Muscle of back (tissue), 3 donors: ENCODE measurements at regions not wholly inside any gene's neighbourhood (a gene's known extent, or its start where the extent isn't known, plus 50 kb on each side); places are given as distances from the start of the nearest gene placed in this dataset.
"Not testable (repeated sequence)": the region's sequence is repeated elsewhere in the genome, so short reads cannot be mapped to it uniquely, and the experiment has no call there.

ENCODE experiments used
- DNase-seq, 3 donors: peaks; one replicate each; pipeline versions ENCODE4 v3.0.0 to v3.0.0-alpha.2; 2013

DNA sequence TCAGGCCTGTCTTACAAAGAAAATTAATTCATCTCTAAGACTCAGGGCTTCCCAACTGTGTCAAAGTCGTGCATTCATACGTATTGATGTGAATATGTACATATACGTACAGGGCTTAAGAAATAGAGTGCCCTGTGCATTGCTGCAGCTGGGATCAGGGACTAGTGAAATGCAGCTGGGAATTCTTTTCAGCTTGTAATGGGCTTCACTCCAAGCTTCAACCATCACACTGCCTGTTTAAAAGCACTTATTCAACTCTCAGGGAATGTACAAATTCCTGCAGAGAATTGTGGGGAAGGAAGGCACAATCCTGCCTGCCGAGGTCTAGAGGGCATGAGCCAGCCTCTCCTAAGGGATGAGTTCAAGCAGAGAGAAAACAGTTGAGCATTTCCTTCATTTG lies 59.6 kb upstream of the MAN2A1 start:
- DNase-seq = peak in 2 of 3 donors; percentile 27 to 48

DNA sequence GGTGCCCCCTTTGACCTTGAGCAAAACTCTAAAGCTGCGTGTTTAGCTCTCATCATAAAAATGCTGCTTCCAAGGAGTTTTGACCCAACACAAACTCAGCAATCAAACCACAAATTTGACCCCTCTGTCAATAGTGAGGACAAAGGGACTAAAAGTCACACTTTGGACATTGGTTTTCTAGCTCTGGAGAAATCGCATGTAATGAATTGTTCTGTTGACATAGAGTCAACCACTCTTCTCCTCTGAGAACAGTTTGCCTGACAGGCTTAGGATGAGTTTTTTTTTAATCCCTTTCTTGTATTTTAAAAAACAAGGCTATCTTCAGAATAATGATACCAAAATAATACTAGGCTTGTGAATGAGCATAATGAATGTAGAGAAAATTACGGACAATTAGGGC lies 61.1 kb upstream of the MAN2A1 start:
- DNase-seq = no peak

DNA sequence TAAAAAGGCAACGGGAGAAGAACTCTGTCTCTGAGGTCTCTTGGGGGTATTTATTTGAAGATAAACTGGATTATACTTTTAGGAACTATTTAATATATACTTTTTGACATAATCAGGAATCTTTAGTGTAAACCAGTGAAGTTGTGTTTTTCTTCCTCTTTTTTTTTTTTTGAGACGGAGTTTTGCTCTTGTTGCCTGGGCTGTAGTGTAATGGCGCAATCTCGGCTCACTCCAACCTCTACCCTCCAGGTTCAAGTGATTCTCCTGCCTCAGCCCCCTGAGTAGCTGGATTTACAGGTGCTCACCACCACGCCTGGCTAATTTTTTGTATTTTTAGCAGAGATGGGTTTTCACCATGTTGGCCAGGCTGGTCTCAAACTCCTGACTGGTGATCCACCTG lies 68.5 kb upstream of the MAN2A1 start:
- DNase-seq = not testable (repeated sequence)

DNA sequence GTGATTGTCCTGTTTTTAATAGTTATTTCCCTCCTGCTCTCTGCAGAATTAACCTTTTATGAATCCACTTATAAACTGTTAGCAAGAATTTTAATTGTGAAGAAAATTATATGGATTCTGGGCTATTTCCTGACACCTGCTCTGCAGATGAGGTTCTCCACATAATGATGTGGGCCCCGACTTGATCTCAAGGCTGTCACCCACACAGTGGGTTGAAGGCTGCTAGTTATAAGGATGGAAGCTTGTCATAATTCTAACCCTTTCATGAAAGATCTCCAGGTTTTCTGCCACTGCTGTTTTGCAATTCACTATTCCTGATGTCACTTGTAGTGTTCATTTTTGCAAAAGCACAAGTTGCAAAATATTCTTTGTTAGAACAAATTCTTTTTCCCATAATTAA lies 69.1 kb upstream of the MAN2A1 start:
- no peak for DNase-seq

DNA sequence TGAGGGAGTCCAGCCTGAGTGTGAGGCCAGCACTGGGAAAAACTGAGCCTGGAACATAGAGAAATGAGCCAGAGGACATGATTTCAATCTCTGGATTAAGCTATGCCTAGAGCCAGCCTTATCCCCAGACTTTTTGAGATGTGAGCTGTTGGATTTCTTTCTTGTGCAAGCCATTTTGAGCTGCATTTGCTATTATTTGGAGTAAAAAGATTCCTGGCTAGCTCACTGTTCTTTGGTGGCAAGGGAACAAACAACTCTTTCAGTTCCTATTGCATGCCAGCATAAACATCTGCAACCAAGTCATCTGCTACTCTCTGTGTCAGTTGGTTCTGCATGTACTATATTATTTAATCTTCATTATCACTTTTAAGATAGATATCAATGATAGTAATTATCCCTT lies 70.1 kb upstream of the MAN2A1 start:
- DNase-seq = peak; percentile 33 to 75 (median 36)

DNA sequence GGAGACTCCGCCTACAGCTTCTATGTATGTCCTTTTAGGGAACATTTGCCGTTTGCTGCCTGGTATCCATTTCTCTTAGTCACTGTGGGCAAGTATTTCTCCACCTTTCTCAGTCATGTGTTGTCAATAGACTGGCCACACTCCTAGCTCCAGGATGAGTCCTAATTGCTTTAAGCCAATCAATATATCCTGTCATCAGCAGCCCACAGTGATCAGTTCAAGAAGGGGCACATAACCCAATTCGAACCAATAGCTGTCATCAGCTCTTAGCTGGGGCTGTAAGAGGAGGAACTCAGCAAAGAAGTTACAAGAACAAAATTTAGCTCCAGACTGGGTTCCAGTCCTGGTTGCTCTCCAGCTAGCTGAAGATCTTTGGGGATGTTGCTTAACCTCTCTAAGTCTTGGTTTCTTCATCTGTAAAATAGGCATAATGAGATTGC lies 70.7 kb upstream of the MAN2A1 start:
- no peak for DNase-seq

DNA sequence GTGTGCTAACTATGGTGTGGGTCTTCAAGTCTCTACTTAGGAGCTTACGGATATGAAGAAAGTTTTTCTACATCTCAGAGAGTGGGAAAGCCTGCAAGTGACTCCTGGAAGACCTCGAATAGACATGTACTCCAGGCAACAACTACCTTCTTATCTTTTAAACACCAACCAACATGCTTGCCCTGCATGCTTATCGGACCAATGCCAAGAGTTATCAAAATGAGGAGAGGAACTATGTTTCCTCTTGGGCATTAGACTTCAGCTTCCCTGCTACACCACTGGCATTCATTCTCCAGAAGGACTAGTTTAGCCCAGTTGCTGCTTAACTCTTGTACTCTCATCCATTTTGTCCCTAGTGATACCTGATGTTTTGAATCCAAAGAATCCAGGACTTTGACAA lies 74.7 kb upstream of the MAN2A1 start:
- DNase-seq = no peak

DNA sequence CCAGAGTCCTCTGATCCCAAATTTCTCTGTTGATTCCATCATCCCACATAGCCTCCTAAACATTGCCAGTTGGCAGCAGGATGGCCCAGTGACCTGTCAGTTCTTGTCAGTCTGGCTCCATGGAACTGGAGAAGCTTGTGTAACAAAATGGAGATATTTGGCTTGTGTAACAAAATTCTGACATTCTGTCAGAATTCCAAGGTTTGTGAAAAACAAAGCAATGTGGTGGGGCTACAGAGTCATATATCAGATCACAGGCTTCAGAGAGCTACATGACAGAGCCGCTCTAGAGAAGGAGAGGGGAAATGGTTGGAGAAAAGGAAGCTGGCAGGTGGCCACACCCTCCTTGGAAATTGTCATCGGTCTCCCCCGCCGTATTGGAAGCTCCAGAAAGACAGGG lies 75.4 kb upstream of the MAN2A1 start:
- no peak for DNase-seq

DNA sequence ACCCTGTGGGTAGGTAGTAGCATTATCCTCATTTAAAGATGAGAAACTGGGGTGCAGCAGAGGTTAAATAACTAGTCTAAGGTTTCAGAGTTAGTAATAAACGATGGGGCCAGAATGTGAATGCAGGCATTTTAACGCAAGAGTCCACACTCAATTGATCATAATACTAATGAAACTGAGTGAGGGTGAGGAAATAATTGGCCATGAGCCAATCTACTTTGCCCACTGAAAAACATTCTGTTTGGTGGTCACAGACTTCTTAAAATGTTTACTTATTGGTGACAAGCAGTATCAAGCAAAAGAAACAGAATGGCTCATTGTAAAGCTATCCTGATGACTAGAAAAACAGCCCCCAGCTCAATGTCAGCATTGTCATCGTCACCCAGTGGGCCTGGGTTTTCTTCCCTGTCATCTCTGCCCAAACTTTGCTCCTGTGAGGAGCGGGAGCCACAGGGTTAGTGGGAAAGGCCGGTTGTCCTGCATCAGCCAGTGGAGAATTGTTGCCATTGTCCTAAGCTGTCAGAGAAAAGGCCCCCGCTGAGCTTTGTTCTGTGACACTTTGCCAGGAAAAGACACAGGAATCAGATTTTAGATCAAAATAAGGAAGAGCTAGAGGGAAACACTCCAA lies 77.3 kb upstream of the MAN2A1 start:
- no peak for DNase-seq

DNA sequence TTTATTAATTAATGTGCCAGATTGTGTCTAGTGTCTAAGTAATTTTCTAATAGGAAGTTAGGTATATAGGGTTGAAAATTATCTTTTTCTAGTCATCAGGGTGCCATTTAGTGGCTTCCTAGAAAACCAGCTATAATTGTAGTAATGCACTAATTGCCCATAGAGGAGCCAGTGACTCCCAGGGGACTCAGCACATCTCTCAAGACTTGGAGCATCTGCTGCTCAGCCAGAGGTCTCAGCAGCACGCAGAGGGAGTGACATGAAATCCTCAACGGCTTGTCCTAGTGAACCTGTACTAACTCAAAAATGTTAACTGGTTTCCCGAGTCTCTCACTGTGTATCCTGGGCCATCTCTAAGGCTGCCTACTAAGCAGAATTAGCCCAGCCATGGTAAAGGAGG lies 78.2 kb upstream of the MAN2A1 start:
- DNase-seq = no peak

DNA sequence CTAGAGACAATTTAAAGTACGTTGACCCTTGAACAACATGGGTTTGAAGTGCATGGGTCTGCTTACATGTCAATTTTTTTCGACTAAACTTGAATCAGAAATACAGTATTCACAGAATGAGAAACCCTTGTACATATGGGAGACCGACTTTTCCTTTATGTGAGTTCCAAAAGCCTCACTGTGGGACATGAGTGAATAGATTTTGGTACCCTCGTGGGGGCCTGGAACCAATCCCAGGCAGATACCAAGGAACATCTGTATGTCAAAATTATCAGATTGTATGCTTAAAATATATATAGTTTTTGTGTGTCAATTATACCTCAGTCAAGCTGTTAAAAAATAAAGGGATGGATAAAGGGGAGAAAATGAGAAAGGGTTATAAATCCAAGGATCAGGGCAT lies 78.7 kb upstream of the MAN2A1 start:
- DNase-seq = no peak

DNA sequence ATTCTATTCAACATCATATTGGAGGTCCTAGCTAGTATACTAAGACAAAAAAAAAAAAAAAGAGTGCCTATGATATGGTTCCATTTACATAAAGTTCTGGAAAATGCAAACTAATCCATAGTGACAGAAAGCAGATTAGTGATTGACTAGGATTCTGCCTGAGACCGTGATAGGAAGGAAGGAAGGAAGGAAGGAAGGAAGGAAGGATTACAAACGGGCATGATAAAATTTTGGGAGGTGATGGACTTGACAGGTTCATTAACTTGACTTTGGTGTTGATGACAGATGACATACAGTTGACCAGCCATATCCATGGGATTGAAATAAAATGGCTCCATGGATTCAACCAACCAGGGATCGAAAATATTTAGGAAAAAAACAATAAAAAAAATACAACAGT lies 79.1 kb upstream of the MAN2A1 start:
- DNase-seq = no peak

DNA sequence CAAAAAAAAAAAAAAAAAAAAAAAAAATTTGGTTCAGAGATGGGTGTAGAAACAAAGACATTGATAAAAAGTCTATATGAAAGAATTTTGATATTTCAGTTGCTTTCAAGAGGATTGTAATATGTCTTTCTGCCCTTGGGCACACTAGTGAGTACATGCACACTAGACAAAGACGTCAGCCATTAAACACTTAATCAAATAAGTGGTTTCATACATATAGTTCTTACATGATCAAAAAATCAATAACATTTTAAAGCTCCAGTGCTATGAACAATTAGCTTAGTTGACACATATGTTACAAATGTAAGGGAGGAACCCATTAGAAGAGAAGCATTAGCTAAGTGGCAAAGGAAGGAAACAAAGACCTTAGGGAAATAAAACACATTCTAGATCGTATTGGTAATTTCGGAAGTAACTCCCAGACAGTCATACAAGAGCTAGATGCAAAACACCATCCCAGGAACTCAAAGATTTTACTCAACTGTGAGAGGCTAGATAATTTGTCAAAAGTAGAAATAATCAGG lies 84.5 kb upstream of the MAN2A1 start:
- DNase-seq = no peak

DNA sequence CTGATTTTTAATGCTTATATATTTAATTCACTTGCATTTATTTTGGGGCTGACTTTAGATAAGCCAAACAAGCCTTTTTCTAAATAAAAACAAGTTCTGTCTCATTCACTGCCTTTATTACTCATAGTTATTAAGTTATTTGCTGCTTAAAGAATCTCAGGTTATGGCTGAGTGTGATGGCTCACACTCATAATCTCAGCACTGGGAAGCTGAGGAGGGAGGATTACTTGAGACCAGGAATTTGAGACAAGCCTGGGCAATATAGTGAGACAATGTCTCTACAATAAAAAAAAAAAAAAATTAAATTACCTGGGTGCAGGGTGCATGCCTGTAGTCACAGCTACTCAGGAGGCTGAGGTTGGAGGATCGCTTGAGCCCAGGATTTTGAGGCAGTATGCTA lies 85.0 kb upstream of the MAN2A1 start:
- no peak for DNase-seq

DNA sequence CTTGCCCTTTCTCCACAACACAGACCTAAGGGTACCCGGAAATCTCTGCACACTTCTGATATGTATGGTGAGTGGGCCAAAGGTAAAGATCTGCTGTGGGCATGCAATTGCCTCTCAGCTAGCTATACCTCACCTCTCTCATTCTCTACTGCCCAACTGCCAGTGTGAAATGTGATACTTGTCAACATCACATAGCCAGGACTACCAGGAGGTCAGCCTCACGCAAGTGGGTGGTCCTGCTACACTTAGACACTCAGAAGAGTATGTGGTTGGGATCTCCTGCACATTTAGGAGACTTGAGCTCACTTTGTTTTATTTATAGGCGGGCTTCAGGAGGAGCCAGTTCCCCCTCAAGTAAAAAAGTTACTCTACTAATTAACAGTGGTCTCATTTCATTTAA lies 88.0 kb upstream of the MAN2A1 start:
- no peak for DNase-seq

DNA sequence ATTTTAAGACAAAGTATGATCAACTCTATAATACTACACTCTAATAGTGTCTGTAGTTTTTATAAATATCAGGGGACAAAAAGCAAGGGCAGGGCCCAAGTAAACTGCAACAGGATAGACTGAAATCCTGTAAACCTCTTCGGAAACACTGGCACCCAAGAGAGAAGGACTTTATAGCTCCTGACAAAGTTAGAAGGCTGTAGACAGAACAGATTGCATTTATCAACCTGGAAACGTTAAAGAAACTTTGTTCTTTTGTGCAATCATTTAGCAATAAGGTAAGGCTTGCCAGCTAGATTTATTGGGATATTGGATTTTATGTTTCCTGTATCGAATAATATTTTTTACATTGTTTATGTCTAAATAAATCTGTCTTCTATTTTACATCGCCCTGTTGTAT lies 91.8 kb upstream of the MAN2A1 start:
- DNase-seq = no peak

DNA sequence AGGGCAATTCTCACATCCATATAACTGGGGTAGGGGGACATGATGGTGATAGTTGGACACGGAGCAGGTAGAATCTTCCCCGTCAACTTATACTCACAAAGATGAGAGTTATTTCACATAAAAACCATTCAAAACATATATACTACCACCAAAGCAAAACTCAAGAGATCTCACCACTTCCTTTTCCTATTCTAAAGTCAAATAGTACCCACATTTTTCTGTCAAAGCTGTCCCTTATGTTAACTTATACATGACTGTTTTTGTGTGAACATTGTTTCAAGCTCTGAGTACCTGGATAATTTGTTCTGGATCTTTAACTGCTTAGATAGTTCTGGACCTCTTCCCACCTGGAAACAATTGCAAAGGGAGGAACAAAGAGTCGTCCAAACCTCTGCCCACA lies 95.5 kb upstream of the MAN2A1 start:
- DNase-seq = no peak

DNA sequence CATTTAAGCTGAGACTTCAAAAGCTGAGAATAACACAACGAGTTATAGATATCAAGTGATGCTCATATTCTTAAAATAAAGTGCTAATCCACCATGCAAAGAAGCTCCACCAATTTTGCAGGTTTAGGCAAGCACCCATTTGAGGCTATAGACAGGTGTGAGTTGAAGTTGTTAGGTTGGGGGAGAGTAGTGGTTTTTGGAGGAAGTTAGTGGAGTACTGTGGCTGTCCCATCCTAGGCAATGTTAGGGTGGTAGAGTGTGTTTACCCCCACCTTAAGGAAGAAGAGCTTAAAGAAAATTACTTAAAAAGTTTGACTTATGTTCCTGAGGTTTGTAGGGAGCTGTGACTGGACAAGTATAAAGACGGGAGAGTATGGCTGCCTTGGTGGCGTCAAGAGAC lies 98.9 kb upstream of the MAN2A1 start:
- DNase-seq = no peak

DNA sequence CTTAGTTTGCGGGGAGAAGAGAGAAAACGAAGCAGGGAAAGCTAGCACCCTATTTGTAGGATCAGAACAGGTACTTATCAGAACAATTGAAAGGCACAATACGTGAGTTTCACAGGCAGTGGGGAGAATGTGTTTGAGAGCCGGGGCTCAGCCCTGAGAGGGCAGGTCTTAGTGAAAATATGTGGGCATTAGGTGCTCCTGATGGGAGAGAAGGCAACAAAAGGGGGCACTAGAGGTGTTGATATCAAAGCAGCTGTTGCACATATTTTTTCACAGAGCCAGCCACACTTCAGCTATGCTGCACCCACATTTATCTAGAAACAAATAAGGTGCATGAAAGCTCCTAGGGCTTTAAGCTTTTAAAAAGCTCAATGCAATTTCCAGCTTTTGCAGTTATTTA lies 99.7 kb upstream of the MAN2A1 start:
- DNase-seq = no peak

DNA sequence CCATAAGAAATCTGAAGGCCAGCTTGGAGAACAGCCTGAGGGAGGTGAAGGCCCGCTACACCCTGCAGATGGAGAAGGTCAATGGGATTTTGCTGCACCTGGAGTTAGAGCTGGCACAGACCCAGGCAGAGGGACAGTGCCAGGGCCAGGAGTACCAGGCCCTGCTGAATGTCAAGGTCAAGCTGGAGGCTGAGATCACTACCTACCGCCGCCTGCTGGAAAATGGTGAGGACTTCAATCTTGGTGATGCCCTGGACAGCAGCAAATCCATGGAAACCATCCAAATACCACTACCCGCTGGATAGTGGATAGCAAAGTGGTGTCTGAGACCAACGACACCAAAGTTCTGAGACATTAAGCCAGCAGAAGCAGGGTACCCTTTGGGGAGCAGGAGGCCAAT lies 100.5 kb upstream of the MAN2A1 start:
- no peak for DNase-seq

DNA sequence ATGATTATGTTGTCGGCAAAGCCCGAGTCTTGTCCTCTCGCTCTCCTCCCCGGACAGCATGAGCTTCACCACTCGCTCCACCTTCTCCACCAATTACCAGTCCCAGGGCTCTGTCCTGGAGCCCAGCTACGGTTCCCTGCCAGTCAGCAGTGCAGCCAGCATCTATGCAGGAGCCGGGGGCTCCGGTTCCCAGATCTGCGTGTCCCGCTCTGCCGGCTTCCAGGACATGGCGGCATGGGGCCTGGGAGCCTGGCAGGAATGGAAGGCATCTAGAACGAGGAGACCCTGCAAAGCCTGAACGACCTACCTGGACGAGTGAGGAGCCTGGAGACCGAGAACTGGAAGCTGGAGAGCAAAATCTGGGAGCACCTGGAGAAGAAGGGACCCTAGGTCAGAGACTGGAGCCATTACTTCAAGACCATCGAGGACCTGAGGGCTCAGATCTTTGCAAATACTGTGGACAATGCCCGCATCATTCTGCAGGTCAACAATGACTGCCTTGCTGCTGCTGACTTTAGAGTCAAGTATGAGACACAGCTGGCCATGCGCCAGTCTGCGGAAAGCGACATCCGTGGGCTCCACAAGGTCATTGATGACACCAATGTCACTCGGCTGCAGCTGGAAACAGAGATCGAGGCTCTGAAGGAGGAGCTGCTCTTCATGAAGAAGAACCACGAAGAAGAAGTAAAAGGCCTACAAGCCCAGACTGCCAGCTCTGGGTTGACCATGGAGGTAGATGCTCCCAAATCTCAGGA lies 101.3 kb upstream of the MAN2A1 start:
- DNase-seq = no peak

DNA sequence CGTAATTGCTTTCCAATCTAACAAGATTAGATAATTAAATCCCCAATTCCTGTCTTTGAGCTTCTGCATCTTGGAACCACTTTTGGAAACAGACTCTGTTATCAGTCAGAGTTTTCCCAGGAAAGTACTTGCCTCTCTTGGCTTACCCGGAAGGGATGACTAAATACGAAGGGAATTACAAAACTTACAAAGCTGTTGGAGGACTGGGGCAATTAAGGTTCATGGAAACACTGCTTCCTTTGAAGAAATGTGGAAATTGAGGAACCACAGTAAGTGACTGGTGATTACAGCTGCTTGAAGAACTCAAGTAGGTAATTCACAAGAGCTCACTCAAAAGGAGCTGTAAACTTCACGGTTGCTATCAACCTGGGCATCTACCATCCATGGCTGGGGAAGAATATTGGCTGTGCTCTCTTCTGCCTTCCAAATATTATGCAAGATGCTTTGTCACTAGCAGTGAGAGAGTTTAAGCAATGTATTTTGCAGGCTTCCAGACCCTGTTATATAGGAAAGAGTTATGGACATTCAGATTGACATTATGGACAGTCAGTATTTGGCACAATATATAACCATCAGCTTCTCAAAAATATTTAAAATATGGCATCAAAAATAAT lies 104.6 kb upstream of the MAN2A1 start:
- DNase-seq = no peak

DNA sequence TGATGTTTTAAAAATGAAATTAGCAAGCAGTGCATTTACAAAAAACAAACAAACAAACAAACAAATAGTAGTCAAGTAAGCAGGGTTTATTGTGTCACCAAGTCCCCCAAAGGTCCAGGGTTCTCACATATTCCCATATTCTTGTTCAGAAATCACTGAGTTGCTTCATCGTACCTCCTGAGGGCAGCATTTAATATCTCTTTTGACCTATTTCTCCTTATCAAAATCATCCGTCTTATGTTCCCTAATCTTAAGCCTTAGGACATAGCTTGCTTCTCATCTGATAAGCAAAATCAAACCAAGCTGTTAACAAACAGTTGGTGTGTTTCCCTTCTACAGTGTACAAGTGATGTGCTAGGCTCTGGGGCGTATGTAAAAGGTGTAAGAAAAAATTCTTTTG lies 109.5 kb upstream of the MAN2A1 start:
- no peak for DNase-seq
